A549 (cell line): ENCODE measurements at regions not wholly inside any gene's neighbourhood (a gene's known extent, or its start where the extent isn't known, plus 50 kb on each side); places are given as distances from the start of the nearest gene placed in this dataset.
"Not testable (repeated sequence)": the region's sequence is repeated elsewhere in the genome, so short reads cannot be mapped to it uniquely, and the experiment has no call there.

Experiments used
- ATAC-seq, 2 experiments: fragments of 200-7000 bp in 1 of 2; fragments of >200 bp in 1 of 2; cut with Nextera tagmentation in 1 of 2; cut with Tn5 transposase in 1 of 2; 3 replicates each; pipeline versions ENCODE4 v1.8.0 to v1.9.1; 2018 to 2020; ENCODE audit warnings: mild to moderate bottlenecking in 1 of 2, moderate library complexity in 1 of 2
- CTCF ChIA-PET: fragments of 300-600 bp; sonication (Branson Sonifier 250); formaldehyde crosslinking; extraction: SDS; loops from one replicate; lab custom pipeline; 2021; ENCODE audit warnings: antibody characterized with exemption, inconsistent platforms; lab: Yijun Ruan, JAX
- POLR2A ChIA-PET: fragments of 350-600 bp; formaldehyde crosslinking; extraction: SDS; loops from one replicate; lab custom pipeline; 2021; ENCODE audit warnings: antibody characterized with exemption, inconsistent platforms; lab: Yijun Ruan, JAX
- DNase-seq, 2 experiments: peaks; one replicate each; pipeline versions ENCODE4 v3.0.0 to v3.0.0-alpha.2; 2011 to 2016; ENCODE audit warnings: low read depth in 1 of 2, low spot score in 1 of 2
- FAIRE-seq: peaks from 2 replicates; lab custom pipeline; 2011; peaks lifted over from hg19 to GRCh38; lab: Jason Lieb, UNC
- H3K27ac ChIP-seq, 2 experiments: fragments of >200 bp; sonication (Bioruptor Twin); formaldehyde crosslinking; 3 replicates each; pipeline ENCODE4 v1.5.1; 2016 to 2017
- H3K4me1 ChIP-seq: fragments of >200 bp; sonication (Bioruptor Twin); formaldehyde crosslinking; 3 replicates; pipeline ENCODE4 v1.6.1; 2016
- H3K4me2 ChIP-seq: fragments of >200 bp; sonication (Bioruptor Twin); formaldehyde crosslinking; 3 replicates; pipeline ENCODE4 v1.6.1; 2016
- H3K4me3 ChIP-seq: fragments of >200 bp; sonication (Bioruptor Twin); formaldehyde crosslinking; 3 replicates; pipeline ENCODE4 v1.5.1; 2016
- H3K9me3 ChIP-seq: fragments of >200 bp; sonication (Bioruptor Twin); formaldehyde crosslinking; 3 replicates; pipeline ENCODE4 v1.6.1; 2016
- BCL3 ChIP-seq: fragments of >200 bp; sonication (Bioruptor Twin); formaldehyde crosslinking; IDR thresholded peaks from 3 replicates; pipeline ENCODE4 v1.6.1; 2016
- CBX2 ChIP-seq: fragments of 200-600 bp; sonication (generic); IDR thresholded peaks from 2 replicates; pipeline ENCODE4 v1.6.1; 2016; ENCODE audit warnings: low read depth, mild to moderate bottlenecking, borderline replicate concordance
- CBX8 ChIP-seq: fragments of 200-600 bp; sonication (generic); IDR thresholded peaks from 2 replicates; pipeline ENCODE4 v1.6.1; 2016
- CTCF ChIP-seq: fragments of >200 bp; sonication (Bioruptor Twin); formaldehyde crosslinking; IDR thresholded peaks from 3 replicates; pipeline ENCODE4 v1.5.1; 2016
- ELK1 ChIP-seq: fragments of 150-350 bp; IDR thresholded peaks from 2 replicates; pipeline ENCODE4 v1.6.1; 2014; ENCODE audit warnings: low read depth, mild to moderate bottlenecking, low read length
- FOSB ChIP-seq: fragments of 250-450 bp; sonication (Bioruptor Pico); IDR thresholded peaks from 2 replicates; pipeline ENCODE4 v1.5.0; 2020; ENCODE audit warnings: mild to moderate bottlenecking, moderate library complexity
- FOXS1 ChIP-seq: fragments of 250-450 bp; sonication (Bioruptor Pico); IDR thresholded peaks from 2 replicates; pipeline ENCODE4 v1.5.0; 2020; ENCODE audit warnings: mild to moderate bottlenecking, moderate library complexity
- HOXA7 ChIP-seq: fragments of 250-450 bp; sonication (Bioruptor Pico); IDR thresholded peaks from 2 replicates; pipeline ENCODE4 v1.5.0; 2020; ENCODE audit warnings: mild to moderate bottlenecking, moderate library complexity
- HOXB5 ChIP-seq: fragments of 250-450 bp; sonication (Bioruptor Pico); IDR thresholded peaks from 2 replicates; pipeline ENCODE4 v1.5.0; 2020; ENCODE audit warnings: mild to moderate bottlenecking, moderate library complexity
- JUN ChIP-seq, 2 experiments: fragments of >200 bp; sonication (Bioruptor Twin); formaldehyde crosslinking; IDR thresholded peaks; 2 replicates in 1 of 2; 3 replicates in 1 of 2; pipeline ENCODE4 v1.6.1; 2016 to 2017
- MAFK ChIP-seq: fragments of 450-650 bp; IDR thresholded peaks from 2 replicates; pipeline ENCODE4 v1.6.1; 2014; ENCODE audit not compliant: partially characterized antibody
- NR3C1 ChIP-seq: fragments of >200 bp; sonication (Bioruptor Twin); formaldehyde crosslinking; IDR thresholded peaks from 3 replicates; pipeline ENCODE4 v1.6.1; 2017
- RARB ChIP-seq: fragments of 250-450 bp; sonication (Bioruptor Pico); IDR thresholded peaks from 2 replicates; pipeline ENCODE4 v1.8.0; 2021; ENCODE audit warnings: mild to moderate bottlenecking, moderate library complexity
- RCOR1 ChIP-seq: fragments of 150-350 bp; IDR thresholded peaks from 2 replicates; pipeline ENCODE4 v1.6.1; 2014; ENCODE audit warnings: antibody characterized with exemption, low read length, low read depth
- RNF2 ChIP-seq: fragments of 200-600 bp; sonication (generic); IDR thresholded peaks from 2 replicates; pipeline ENCODE4 v1.6.1; 2016; ENCODE audit warnings: low read depth, mild to moderate bottlenecking, antibody characterized with exemption, moderate library complexity, borderline replicate concordance
- SMC3 ChIP-seq: fragments of >200 bp; sonication (Bioruptor Twin); formaldehyde crosslinking; IDR thresholded peaks from 3 replicates; pipeline ENCODE4 v1.6.1; 2018; ENCODE audit warnings: inconsistent platforms
- ZSCAN20 ChIP-seq: fragments of 250-450 bp; sonication (Bioruptor Pico); IDR thresholded peaks from 2 replicates; pipeline ENCODE4 v1.8.0; 2022; ENCODE audit warnings: mild to moderate bottlenecking, moderate library complexity
- WGBS: methylation state at CpG from one replicate; pipeline ENCODE4 v1.1.6; 2017; ENCODE audit errors: missing lambda C conversion rate; 5-methylcytosine and 5-hydroxymethylcytosine counted together

GRCh38 chr5:101206534-101206933 lies 303.5 kb upstream of the ST8SIA4 start:
- TF ChIP-seq HOXB5 (CRISPR knock-in tag) (no peak), SMC3 (no peak), MAFK (no peak), CBX2 (no peak)
- FAIRE-seq = no peak
- ChIA-PET POLR2A (no interaction called here), CTCF (interaction anchor here (0.6 kb wide), 1 partner anchor 304 kb away, joined by 3 read pairs; no protein-coding TSS in a partner anchor)
- no peak for DNase-seq
- H3K4me1 ChIP-seq = no peaks in the 10 kb centered on the region
- H3K4me2 ChIP-seq = no peak overlapping the region
- H3K9me3 ChIP-seq = no peaks in the 10 kb centered on the region
- no peak overlapping the region for H3K27ac ChIP-seq
- no peak for ATAC-seq
- H3K4me3 ChIP-seq = no peak overlapping the region

GRCh38 chr5:101205065-101205464 lies 302.0 kb upstream of the ST8SIA4 start:
- not testable (repeated sequence) for DNase-seq, H3K9me3 ChIP-seq

GRCh38 chr5:101180365-101180764 lies 277.3 kb upstream of the ST8SIA4 start:
- not testable (repeated sequence) for H3K4me2 ChIP-seq, FAIRE-seq
- WGBS = 66% methylated on average over 10 of the region's 10 CpGs

More at GRCh38 chr5:101205065-101205464, 302.0 kb upstream of the ST8SIA4 start:
- H3K4me1 ChIP-seq, ATAC-seq, POLR2A ChIA-PET, H3K4me2 ChIP-seq, H3K27ac ChIP-seq, FAIRE-seq, H3K4me3 ChIP-seq, CTCF ChIA-PET: not testable (repeated sequence)
- 53% methylated on average over 3 of the region's 3 CpGs for WGBS

GRCh38 chr5:101176605-101177004 lies 273.5 kb upstream of the ST8SIA4 start:
- Histone ChIP-seq H3K9me3 (peaks cover 6% of the 10 kb centered on the region), H3K4me1 (no peaks in the 10 kb centered on the region), H3K27ac (no peak overlapping the region), H3K4me3 (no peak overlapping the region), H3K4me2 (no peak overlapping the region)
- FAIRE-seq (no peak), ATAC-seq (no peak), DNase-seq (peak in 1 of 2 experiments; percentile 2)
- POLR2A ChIA-PET = no interaction called here
- CTCF ChIA-PET = no interaction called here
- 67% methylated on average over 3 of the region's 3 CpGs for WGBS
- TF ChIP-seq CBX8 (no peak), RCOR1 (no peak), NR3C1 (no peak), SMC3 (no peak), BCL3 (no peak), ZSCAN20 (CRISPR knock-in tag) (no peak), ELK1 (no peak), FOSB (CRISPR knock-in tag) (no peak), HOXA7 (no peak), FOXS1 (no peak), CTCF (no peak), JUN (IDR thresholded peaks at IDR 0.05) (no peak), RARB (CRISPR knock-in tag) (no peak), RNF2 (no peak)

More at GRCh38 chr5:101180365-101180764, 277.3 kb upstream of the ST8SIA4 start:
- H3K27ac ChIP-seq, H3K9me3 ChIP-seq, POLR2A ChIA-PET, ATAC-seq, H3K4me3 ChIP-seq, H3K4me1 ChIP-seq, CTCF ChIA-PET, DNase-seq: not testable (repeated sequence)
